ENCODE measurements at regions not wholly inside any gene's neighbourhood (a gene's known extent, or its start where the extent isn't known, plus 50 kb on each side); places are given as distances from the start of the nearest gene placed in this dataset.

- TF ChIP-seq TCF7L2 (IDR thresholded peaks at IDR 0.05; ENCODE audit: borderline replicate concordance, low read depth, low read length) = no peak
- TF ChIP-seq YY1 (tag by site-specific recombination; IDR thresholded peaks at IDR 0.05) = no peak
- no peak for TF ChIP-seq BCL11B (tag by site-specific recombination; IDR thresholded peaks at IDR 0.05; ENCODE audit: low read depth)
- TF ChIP-seq ZNF121 (tag by site-specific recombination; IDR thresholded peaks at IDR 0.05) = no peak
- TF ChIP-seq CTCF (tag by site-specific recombination; IDR thresholded peaks at IDR 0.05) = no peak
These were observed 637.0 kb downstream of the DNAH5 start for GRCh38 chr5:13307480-13307879.
